ENCODE measurements at regions not wholly inside any gene's neighbourhood (a gene's known extent, or its start where the extent isn't known, plus 50 kb on each side); places are given as distances from the start of the nearest gene placed in this dataset.

DNA sequence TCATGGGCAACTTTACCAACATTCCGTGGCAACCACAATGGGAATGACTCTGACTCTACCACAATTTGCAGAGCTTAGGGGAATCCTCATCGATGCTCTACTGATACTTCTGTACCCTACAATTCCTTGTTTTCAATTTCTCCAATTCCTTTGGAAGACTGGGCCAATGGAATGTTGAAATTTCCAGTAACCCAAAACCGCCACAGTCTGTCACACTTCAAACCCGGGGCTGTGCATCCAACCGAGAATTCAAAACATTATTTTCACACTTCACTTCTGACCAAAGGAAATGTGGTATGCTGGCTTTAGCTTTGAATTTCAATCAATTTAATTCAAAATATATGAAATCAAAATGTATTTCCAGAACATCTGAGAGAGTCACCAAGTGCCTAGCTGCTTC lies 951.4 kb downstream of the VRK1 start:
- no peak overlapping the region for H3K4me3 Mint-ChIP-seq (ENCODE audit: unreplicated experiment)

DNA sequence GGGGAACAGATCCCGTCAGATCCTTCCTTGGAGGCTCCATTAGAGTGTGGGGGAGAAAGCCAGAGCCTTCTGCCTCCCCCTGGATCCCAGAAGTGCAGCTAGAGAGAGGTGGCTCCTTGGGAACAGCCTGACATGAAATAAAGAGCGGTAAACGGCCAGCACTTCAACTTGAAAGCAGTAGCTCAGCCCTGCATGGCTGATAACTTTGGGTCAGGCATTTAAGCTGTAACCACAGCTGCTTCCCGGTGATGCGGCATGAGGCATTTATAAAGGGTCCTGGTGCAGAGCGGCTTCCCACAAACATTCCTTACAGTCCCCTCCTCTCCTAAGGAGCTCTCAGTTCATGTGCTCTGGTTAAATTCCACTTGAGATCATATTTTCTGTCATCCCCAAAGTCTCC lies 960.3 kb downstream of the VRK1 start:
- H3K4me3 Mint-ChIP-seq (ENCODE audit: unreplicated experiment): no peak overlapping the region
- no peak overlapping the region for H3K27ac Mint-ChIP-seq (ENCODE audit: unreplicated experiment)

More for the DNA sequence above, 951.4 kb downstream of the VRK1 start:
- Mint-ChIP-seq H3K9me3 (ENCODE audit: unreplicated experiment) (no peaks in the 10 kb centered on the region), H3K4me1 (ENCODE audit: low read depth, unreplicated experiment) (no peaks in the 10 kb centered on the region), H3K36me3 (ENCODE audit: low read depth, unreplicated experiment) (no peaks in the 10 kb centered on the region), H3K27me3 (ENCODE audit: low read depth, unreplicated experiment) (peaks cover 5% of the 10 kb centered on the region), H3K27ac (ENCODE audit: unreplicated experiment) (no peak overlapping the region)
- no peaks in the 10 kb centered on the region for H4K20me1 ChIP-seq (ENCODE audit: insufficient read depth, low read length)
- H3K4me3 ChIP-seq (ENCODE audit: insufficient read depth, low read depth, low read length): no peak overlapping the region
- no peak for DNase-seq (ENCODE audit: low read depth)
- no peak overlapping the region for H3K9ac ChIP-seq (ENCODE audit: low read length)
- no peak overlapping the region for H3K4me2 ChIP-seq (ENCODE audit: low read length)
- H3K27ac ChIP-seq (ENCODE audit: low read depth, low read length): no peak overlapping the region
- no peaks in the 10 kb centered on the region for H3K36me3 ChIP-seq (ENCODE audit: insufficient read depth, low read length)
- no peaks in the 10 kb centered on the region for H3K9me3 ChIP-seq (ENCODE audit: insufficient read depth, low read depth, low read length)
- no peak overlapping the region for H2AFZ ChIP-seq (ENCODE audit: low read depth, low read length)
- no peak for TF ChIP-seq CTCF (IDR thresholded peaks at IDR 0.05; ENCODE audit: insufficient read depth, low read depth, low read length)
- TF ChIP-seq EZH2 (IDR thresholded peaks at IDR 0.05; ENCODE audit: insufficient read depth, low read length): no peak
- H3K4me1 ChIP-seq (ENCODE audit: insufficient read depth, low read length): no peaks in the 10 kb centered on the region
- no peaks in the 10 kb centered on the region for H3K27me3 ChIP-seq (ENCODE audit: insufficient read depth, low read length)
- FAIRE-seq: no peak
- H3K79me2 ChIP-seq (ENCODE audit: insufficient read depth, low read length): no peaks in the 10 kb centered on the region

More for the DNA sequence above, 960.3 kb downstream of the VRK1 start:
- H3K9me3 Mint-ChIP-seq (ENCODE audit: unreplicated experiment): no peaks in the 10 kb centered on the region
- H3K79me2 ChIP-seq (ENCODE audit: insufficient read depth, low read length): no peaks in the 10 kb centered on the region
- H4K20me1 ChIP-seq (ENCODE audit: insufficient read depth, low read length): no peaks in the 10 kb centered on the region
- FAIRE-seq (no peak), DNase-seq (ENCODE audit: low read depth) (no peak)
- no peaks in the 10 kb centered on the region for H3K4me1 ChIP-seq (ENCODE audit: insufficient read depth, low read length)
- no peak overlapping the region for H3K27ac ChIP-seq (ENCODE audit: low read depth, low read length)
- H3K4me3 ChIP-seq (ENCODE audit: insufficient read depth, low read depth, low read length): no peak overlapping the region
- no peaks in the 10 kb centered on the region for H3K36me3 ChIP-seq (ENCODE audit: insufficient read depth, low read length)
- TF ChIP-seq EZH2 (IDR thresholded peaks at IDR 0.05; ENCODE audit: insufficient read depth, low read length) (no peak), CTCF (IDR thresholded peaks at IDR 0.05; ENCODE audit: insufficient read depth, low read depth, low read length) (no peak)
- H3K27me3 Mint-ChIP-seq (ENCODE audit: low read depth, unreplicated experiment): peaks cover 7% of the 10 kb centered on the region
- no peak overlapping the region for H3K9ac ChIP-seq (ENCODE audit: low read length)
- H2AFZ ChIP-seq (ENCODE audit: low read depth, low read length): no peak overlapping the region
- H3K9me3 ChIP-seq (ENCODE audit: insufficient read depth, low read depth, low read length): no peaks in the 10 kb centered on the region
- no peak overlapping the region for H3K4me2 ChIP-seq (ENCODE audit: low read length)
- H3K4me1 Mint-ChIP-seq (ENCODE audit: low read depth, unreplicated experiment): peaks cover 5% of the 10 kb centered on the region
- H3K27me3 ChIP-seq (ENCODE audit: insufficient read depth, low read length): no peaks in the 10 kb centered on the region
- no peaks in the 10 kb centered on the region for H3K36me3 Mint-ChIP-seq (ENCODE audit: low read depth, unreplicated experiment)

Measured in astrocyte (in vitro differentiated cells and primary cell).